H9 (cell line): ENCODE measurements at regions not wholly inside any gene's neighbourhood (a gene's known extent, or its start where the extent isn't known, plus 50 kb on each side); places are given as distances from the start of the nearest gene placed in this dataset.

ENCODE experiments used
- DNase-seq: peaks from one replicate; pipeline ENCODE4 v3.0.0-alpha.2; 2017
- H2AFZ ChIP-seq: one replicate; pipeline ENCODE4 v1.6.1; 2013; ENCODE audit warnings: mild to moderate bottlenecking, low read length, control low read depth, moderate library complexity
- H2AK5ac ChIP-seq: 2 replicates; pipeline ENCODE4 v1.6.1; 2013; ENCODE audit warnings: low read length, control low read depth, mixed read lengths; ENCODE audit not compliant: insufficient read length
- H2BK120ac ChIP-seq: one replicate; pipeline ENCODE4 v1.6.1; 2013; ENCODE audit warnings: low read depth, mild to moderate bottlenecking, low read length, control low read depth, inconsistent platforms; ENCODE audit not compliant: poor library complexity, severe bottlenecking
- H2BK12ac ChIP-seq: 2 replicates; pipeline ENCODE4 v1.6.1; 2013; ENCODE audit warnings: low read length, control low read depth, mixed read lengths, low read depth; ENCODE audit not compliant: insufficient read length
- H2BK15ac ChIP-seq: 2 replicates; pipeline ENCODE4 v1.6.1; 2013; ENCODE audit warnings: low read depth, low read length, control low read depth
- H2BK20ac ChIP-seq: one replicate; pipeline ENCODE4 v1.6.1; 2013; ENCODE audit warnings: low read depth, mild to moderate bottlenecking, low read length, control low read depth, inconsistent platforms; ENCODE audit not compliant: poor library complexity, severe bottlenecking
- H2BK5ac ChIP-seq: 2 replicates; pipeline ENCODE4 v1.6.1; 2013; ENCODE audit warnings: low read length, control low read depth, mixed read lengths; ENCODE audit not compliant: insufficient read length
- H3K14ac ChIP-seq: 2 replicates; pipeline ENCODE4 v1.6.1; 2013; ENCODE audit warnings: low read length, control low read depth; ENCODE audit not compliant: insufficient read depth
- H3K18ac ChIP-seq: 2 replicates; pipeline ENCODE4 v1.6.1; 2013; ENCODE audit warnings: low read depth, mild to moderate bottlenecking, mixed read lengths, low read length, control low read depth; ENCODE audit not compliant: insufficient read length
- H3K23ac ChIP-seq: 2 replicates; pipeline ENCODE4 v1.6.1; 2013; ENCODE audit warnings: low read length, control low read depth, mixed read lengths, low read depth; ENCODE audit not compliant: insufficient read length
- H3K23me2 ChIP-seq: 2 replicates; pipeline ENCODE4 v1.6.1; 2013; ENCODE audit warnings: low read depth, mild to moderate bottlenecking, mixed read lengths, low read length, control low read depth; ENCODE audit not compliant: insufficient read length, poor library complexity, severe bottlenecking
- H3K27ac ChIP-seq: 2 replicates; pipeline ENCODE4 v1.5.1; 2013; ENCODE audit warnings: low read length, control low read depth, mixed read lengths, low read depth; ENCODE audit not compliant: insufficient read length
- H3K27me3 ChIP-seq: 2 replicates; pipeline ENCODE4 v1.6.1; 2013; ENCODE audit warnings: low read length, control low read depth, inconsistent platforms; ENCODE audit not compliant: insufficient read depth
- H3K4ac ChIP-seq: 2 replicates; pipeline ENCODE4 v1.6.1; 2013; ENCODE audit warnings: low read depth, mild to moderate bottlenecking, control low read depth, inconsistent platforms, low read length, moderate library complexity
- H3K4me1 ChIP-seq: 2 replicates; pipeline ENCODE4 v1.6.1; 2013; ENCODE audit warnings: low read length, control low read depth, inconsistent platforms; ENCODE audit not compliant: insufficient read depth
- H3K4me2 ChIP-seq: 2 replicates; pipeline ENCODE4 v1.6.1; 2013; ENCODE audit warnings: low read length, control low read depth, mixed read lengths; ENCODE audit not compliant: insufficient read length, insufficient read depth
- H3K56ac ChIP-seq: 2 replicates; pipeline ENCODE4 v1.6.1; 2013; ENCODE audit warnings: low read depth, mild to moderate bottlenecking, mixed read lengths, low read length, control low read depth; ENCODE audit not compliant: insufficient read length
- H3K79me1 ChIP-seq: 2 replicates; pipeline ENCODE4 v1.6.1; 2013; ENCODE audit warnings: low read depth, mild to moderate bottlenecking, moderate library complexity, low read length, control low read depth, inconsistent platforms; ENCODE audit not compliant: insufficient read depth, poor library complexity, severe bottlenecking
- H3K79me2 ChIP-seq: 2 replicates; pipeline ENCODE4 v1.6.1; 2013; ENCODE audit warnings: low read length, control low read depth, inconsistent platforms; ENCODE audit not compliant: insufficient read depth
- H3K9ac ChIP-seq: 2 replicates; pipeline ENCODE4 v1.6.1; 2013; ENCODE audit warnings: low read length, control low read depth, mixed read lengths; ENCODE audit not compliant: insufficient read length; ENCODE audit errors: extremely low read depth
- H3K9me3 ChIP-seq: one replicate; pipeline ENCODE4 v1.6.1; 2013; ENCODE audit warnings: low read depth, low read length, inconsistent platforms; ENCODE audit not compliant: control insufficient read depth
- H3T11ph ChIP-seq: one replicate; pipeline ENCODE4 v1.6.1; 2013; ENCODE audit warnings: mild to moderate bottlenecking, low read length, control low read depth, inconsistent platforms
- H4K20me1 ChIP-seq: one replicate; pipeline ENCODE4 v1.6.1; 2013; ENCODE audit not compliant: control insufficient read depth, insufficient read length, insufficient read depth
- H4K5ac ChIP-seq: 2 replicates; pipeline ENCODE4 v1.6.1; 2013; ENCODE audit warnings: low read depth, mild to moderate bottlenecking, mixed read lengths, low read length, control low read depth; ENCODE audit not compliant: insufficient read length
- H4K8ac ChIP-seq: replicated peaks from 2 replicates; pipeline ENCODE4 v1.6.1; 2013; ENCODE audit warnings: low read length, control low read depth, mixed read lengths, low read depth; ENCODE audit not compliant: insufficient read length
- H4K91ac ChIP-seq: 2 replicates; pipeline ENCODE4 v1.6.1; 2013; ENCODE audit warnings: low read depth, mild to moderate bottlenecking, moderate library complexity, mixed read lengths, low read length, control low read depth; ENCODE audit not compliant: insufficient read length
- H3K27ac Mint-ChIP-seq, 3 experiments: 2 replicates in 2 of 3; 3 replicates in 1 of 3; pipeline ENCODE4 v1.8.0; 2020 to 2021; ENCODE audit warnings: mixed read lengths in 3 of 3, mild to moderate bottlenecking in 1 of 3, moderate library complexity in 1 of 3
- H3K27me3 Mint-ChIP-seq: 2 replicates; pipeline ENCODE4 v1.8.0; 2021; ENCODE audit warnings: low read depth, mild to moderate bottlenecking, moderate library complexity, mixed read lengths
- H3K36me3 Mint-ChIP-seq, 3 experiments: 2 replicates in 2 of 3; 3 replicates in 1 of 3; pipeline ENCODE4 v1.8.0; 2020 to 2021; ENCODE audit warnings: low read depth in 3 of 3, mixed read lengths in 3 of 3; ENCODE audit not compliant: insufficient read depth in 1 of 3
- H3K4me1 Mint-ChIP-seq, 2 experiments: 2 replicates each; pipeline ENCODE4 v1.8.0; 2020; ENCODE audit warnings: mixed read lengths in 2 of 2
- H3K4me3 Mint-ChIP-seq, 2 experiments: 2 replicates in 1 of 2; 3 replicates in 1 of 2; pipeline ENCODE4 v1.8.0; 2020 to 2021; ENCODE audit warnings: mild to moderate bottlenecking in 2 of 2, mixed read lengths in 2 of 2, moderate library complexity in 1 of 2
- H3K9me3 Mint-ChIP-seq, 2 experiments: 2 replicates in 1 of 2; 3 replicates in 1 of 2; pipeline ENCODE4 v1.8.0; 2020; ENCODE audit warnings: mild to moderate bottlenecking in 2 of 2, mixed read lengths in 2 of 2, moderate library complexity in 1 of 2
- CTCF ChIP-seq: fragments of 200-600 bp; sonication (generic); conservative IDR thresholded peaks from 3 replicates; pipeline ENCODE4 v1.8.0; 2021; ENCODE audit warnings: antibody characterized with exemption, mild to moderate bottlenecking
- WGBS: extraction: QIAGEN DNeasy Blood & Tissue Kit; methylation state at CpG from one replicate; pipeline ENCODE4 v1.1.7; 2013; ENCODE audit warnings: missing lambda C conversion rate, low lambda C conversion rate, mixed read lengths; ENCODE audit not compliant: insufficient read length; ENCODE audit errors: extremely low coverage; 5-methylcytosine and 5-hydroxymethylcytosine counted together

DNA sequence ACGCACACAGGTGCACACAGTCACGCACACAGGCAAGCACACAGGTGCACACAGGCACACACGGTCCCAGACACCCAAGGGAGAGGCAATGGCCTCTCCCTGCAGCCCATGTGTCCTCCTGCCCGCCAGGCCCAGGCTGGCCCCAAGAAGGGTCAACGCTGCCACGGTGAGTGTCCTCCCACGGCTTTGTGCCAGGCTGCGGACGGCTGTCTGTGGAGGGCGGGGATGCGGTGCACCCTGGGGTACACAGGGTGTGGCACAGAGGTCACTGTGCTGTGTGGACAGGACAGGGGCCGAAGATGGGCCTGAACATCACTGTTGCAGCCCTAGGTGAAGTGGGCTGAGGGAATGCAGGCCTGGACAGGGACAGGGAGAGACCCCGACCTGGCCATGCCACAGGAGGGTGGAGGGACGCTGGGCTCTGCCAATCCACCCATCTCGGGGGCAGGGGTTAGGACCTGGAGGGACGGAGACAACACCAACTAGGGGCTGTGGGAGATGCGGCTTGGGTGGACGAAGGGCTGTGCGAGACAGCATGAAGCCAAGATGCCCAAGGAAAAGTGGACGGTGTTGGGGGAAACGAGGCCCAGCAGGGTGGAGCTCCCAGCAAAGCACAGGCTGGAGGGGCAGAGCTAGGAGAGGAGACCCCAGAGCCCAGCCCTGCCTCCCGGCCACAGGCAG, 523.8 kb downstream of the BRD1 start:
- no peak overlapping the region for H2BK120ac ChIP-seq
- no peak overlapping the region for H3K23ac ChIP-seq
- no peak overlapping the region for H2BK15ac ChIP-seq
- H2AFZ ChIP-seq, result no peak overlapping the region
- no peak overlapping the region for H3K4ac ChIP-seq
- no CpG with 5 or more reads among the region's 22 CpGs for WGBS
- H3K27me3 Mint-ChIP-seq, result peaks cover 11% of the 10 kb centered on the region
- H2BK12ac ChIP-seq, result no peak overlapping the region
- no peak overlapping the region for H3K56ac ChIP-seq
- H3K27me3 ChIP-seq, result no peaks in the 10 kb centered on the region; the same call in 1 of the 2 replicates
- H3K27ac Mint-ChIP-seq, result no peak overlapping the region
- no peak overlapping the region for H4K5ac ChIP-seq
- H4K8ac ChIP-seq, result no peak overlapping the region
- H3K79me2 ChIP-seq, result no peaks in the 10 kb centered on the region
- no peaks in the 10 kb centered on the region for H3K79me1 ChIP-seq
- no peak overlapping the region for H2BK20ac ChIP-seq
- H3K4me1 ChIP-seq, result no peaks in the 10 kb centered on the region
- H3K18ac ChIP-seq, result no peak overlapping the region
- TF ChIP-seq CTCF, result no peak
- no peaks in the 10 kb centered on the region for H4K20me1 ChIP-seq
- H3K4me3 Mint-ChIP-seq, result no peak overlapping the region
- H3K36me3 Mint-ChIP-seq, result no peaks in the 10 kb centered on the region
- no peak overlapping the region for H2BK5ac ChIP-seq
- no peaks in the 10 kb centered on the region for H3K9me3 ChIP-seq
- H3K9ac ChIP-seq, result no peak overlapping the region
- H3K9me3 Mint-ChIP-seq, result no peaks in the 10 kb centered on the region; a peak in 1 of 5 replicates
- H3K14ac ChIP-seq, result no peak overlapping the region
- H3K4me1 Mint-ChIP-seq, result no peaks in the 10 kb centered on the region; a peak in 2 of 4 replicates
- H3T11ph ChIP-seq, result no peak overlapping the region
- no peak overlapping the region for H2AK5ac ChIP-seq
- H3K4me2 ChIP-seq, result no peak overlapping the region
- H3K27ac ChIP-seq, result no peak overlapping the region
- H4K91ac ChIP-seq, result no peak overlapping the region
- H3K23me2 ChIP-seq, result no peaks in the 10 kb centered on the region
- peak; percentile 19 for DNase-seq
